H9 (cell line): ENCODE measurements at regions not wholly inside any gene's neighbourhood (a gene's known extent, or its start where the extent isn't known, plus 50 kb on each side); places are given as distances from the start of the nearest gene placed in this dataset.

Source experiments
- DNase-seq: peaks from one replicate; pipeline ENCODE4 v3.0.0-alpha.2; 2017
- H2AFZ ChIP-seq: one replicate; pipeline ENCODE4 v1.6.1; 2013; ENCODE audit warnings: mild to moderate bottlenecking, low read length, control low read depth, moderate library complexity
- H2AK5ac ChIP-seq: 2 replicates; pipeline ENCODE4 v1.6.1; 2013; ENCODE audit warnings: low read length, control low read depth, mixed read lengths; ENCODE audit not compliant: insufficient read length
- H2BK120ac ChIP-seq: one replicate; pipeline ENCODE4 v1.6.1; 2013; ENCODE audit warnings: low read depth, mild to moderate bottlenecking, low read length, control low read depth, inconsistent platforms; ENCODE audit not compliant: poor library complexity, severe bottlenecking
- H2BK12ac ChIP-seq: 2 replicates; pipeline ENCODE4 v1.6.1; 2013; ENCODE audit warnings: low read length, control low read depth, mixed read lengths, low read depth; ENCODE audit not compliant: insufficient read length
- H2BK15ac ChIP-seq: 2 replicates; pipeline ENCODE4 v1.6.1; 2013; ENCODE audit warnings: low read depth, low read length, control low read depth
- H2BK20ac ChIP-seq: one replicate; pipeline ENCODE4 v1.6.1; 2013; ENCODE audit warnings: low read depth, mild to moderate bottlenecking, low read length, control low read depth, inconsistent platforms; ENCODE audit not compliant: poor library complexity, severe bottlenecking
- H2BK5ac ChIP-seq: 2 replicates; pipeline ENCODE4 v1.6.1; 2013; ENCODE audit warnings: low read length, control low read depth, mixed read lengths; ENCODE audit not compliant: insufficient read length
- H3K14ac ChIP-seq: 2 replicates; pipeline ENCODE4 v1.6.1; 2013; ENCODE audit warnings: low read length, control low read depth; ENCODE audit not compliant: insufficient read depth
- H3K18ac ChIP-seq: 2 replicates; pipeline ENCODE4 v1.6.1; 2013; ENCODE audit warnings: low read depth, mild to moderate bottlenecking, mixed read lengths, low read length, control low read depth; ENCODE audit not compliant: insufficient read length
- H3K23ac ChIP-seq: 2 replicates; pipeline ENCODE4 v1.6.1; 2013; ENCODE audit warnings: low read length, control low read depth, mixed read lengths, low read depth; ENCODE audit not compliant: insufficient read length
- H3K23me2 ChIP-seq: 2 replicates; pipeline ENCODE4 v1.6.1; 2013; ENCODE audit warnings: low read depth, mild to moderate bottlenecking, mixed read lengths, low read length, control low read depth; ENCODE audit not compliant: insufficient read length, poor library complexity, severe bottlenecking
- H3K27ac ChIP-seq: 2 replicates; pipeline ENCODE4 v1.5.1; 2013; ENCODE audit warnings: low read length, control low read depth, mixed read lengths, low read depth; ENCODE audit not compliant: insufficient read length
- H3K27me3 ChIP-seq: 2 replicates; pipeline ENCODE4 v1.6.1; 2013; ENCODE audit warnings: low read length, control low read depth, inconsistent platforms; ENCODE audit not compliant: insufficient read depth
- H3K4ac ChIP-seq: 2 replicates; pipeline ENCODE4 v1.6.1; 2013; ENCODE audit warnings: low read depth, mild to moderate bottlenecking, control low read depth, inconsistent platforms, low read length, moderate library complexity
- H3K4me1 ChIP-seq: 2 replicates; pipeline ENCODE4 v1.6.1; 2013; ENCODE audit warnings: low read length, control low read depth, inconsistent platforms; ENCODE audit not compliant: insufficient read depth
- H3K4me2 ChIP-seq: 2 replicates; pipeline ENCODE4 v1.6.1; 2013; ENCODE audit warnings: low read length, control low read depth, mixed read lengths; ENCODE audit not compliant: insufficient read length, insufficient read depth
- H3K56ac ChIP-seq: 2 replicates; pipeline ENCODE4 v1.6.1; 2013; ENCODE audit warnings: low read depth, mild to moderate bottlenecking, mixed read lengths, low read length, control low read depth; ENCODE audit not compliant: insufficient read length
- H3K79me1 ChIP-seq: 2 replicates; pipeline ENCODE4 v1.6.1; 2013; ENCODE audit warnings: low read depth, mild to moderate bottlenecking, moderate library complexity, low read length, control low read depth, inconsistent platforms; ENCODE audit not compliant: insufficient read depth, poor library complexity, severe bottlenecking
- H3K79me2 ChIP-seq: 2 replicates; pipeline ENCODE4 v1.6.1; 2013; ENCODE audit warnings: low read length, control low read depth, inconsistent platforms; ENCODE audit not compliant: insufficient read depth
- H3K9ac ChIP-seq: 2 replicates; pipeline ENCODE4 v1.6.1; 2013; ENCODE audit warnings: low read length, control low read depth, mixed read lengths; ENCODE audit not compliant: insufficient read length; ENCODE audit errors: extremely low read depth
- H3K9me3 ChIP-seq: one replicate; pipeline ENCODE4 v1.6.1; 2013; ENCODE audit warnings: low read depth, low read length, inconsistent platforms; ENCODE audit not compliant: control insufficient read depth
- H3T11ph ChIP-seq: one replicate; pipeline ENCODE4 v1.6.1; 2013; ENCODE audit warnings: mild to moderate bottlenecking, low read length, control low read depth, inconsistent platforms
- H4K20me1 ChIP-seq: one replicate; pipeline ENCODE4 v1.6.1; 2013; ENCODE audit not compliant: control insufficient read depth, insufficient read length, insufficient read depth
- H4K5ac ChIP-seq: 2 replicates; pipeline ENCODE4 v1.6.1; 2013; ENCODE audit warnings: low read depth, mild to moderate bottlenecking, mixed read lengths, low read length, control low read depth; ENCODE audit not compliant: insufficient read length
- H4K8ac ChIP-seq: replicated peaks from 2 replicates; pipeline ENCODE4 v1.6.1; 2013; ENCODE audit warnings: low read length, control low read depth, mixed read lengths, low read depth; ENCODE audit not compliant: insufficient read length
- H4K91ac ChIP-seq: 2 replicates; pipeline ENCODE4 v1.6.1; 2013; ENCODE audit warnings: low read depth, mild to moderate bottlenecking, moderate library complexity, mixed read lengths, low read length, control low read depth; ENCODE audit not compliant: insufficient read length
- H3K27ac Mint-ChIP-seq, 3 experiments: 2 replicates in 2 of 3; 3 replicates in 1 of 3; pipeline ENCODE4 v1.8.0; 2020 to 2021; ENCODE audit warnings: mixed read lengths in 3 of 3, mild to moderate bottlenecking in 1 of 3, moderate library complexity in 1 of 3
- H3K27me3 Mint-ChIP-seq: 2 replicates; pipeline ENCODE4 v1.8.0; 2021; ENCODE audit warnings: low read depth, mild to moderate bottlenecking, moderate library complexity, mixed read lengths
- H3K36me3 Mint-ChIP-seq, 3 experiments: 2 replicates in 2 of 3; 3 replicates in 1 of 3; pipeline ENCODE4 v1.8.0; 2020 to 2021; ENCODE audit warnings: low read depth in 3 of 3, mixed read lengths in 3 of 3; ENCODE audit not compliant: insufficient read depth in 1 of 3
- H3K4me1 Mint-ChIP-seq, 2 experiments: 2 replicates each; pipeline ENCODE4 v1.8.0; 2020; ENCODE audit warnings: mixed read lengths in 2 of 2
- H3K4me3 Mint-ChIP-seq, 2 experiments: 2 replicates in 1 of 2; 3 replicates in 1 of 2; pipeline ENCODE4 v1.8.0; 2020 to 2021; ENCODE audit warnings: mild to moderate bottlenecking in 2 of 2, mixed read lengths in 2 of 2, moderate library complexity in 1 of 2
- H3K9me3 Mint-ChIP-seq, 2 experiments: 2 replicates in 1 of 2; 3 replicates in 1 of 2; pipeline ENCODE4 v1.8.0; 2020; ENCODE audit warnings: mild to moderate bottlenecking in 2 of 2, mixed read lengths in 2 of 2, moderate library complexity in 1 of 2
- CTCF ChIP-seq: fragments of 200-600 bp; sonication (generic); conservative IDR thresholded peaks from 3 replicates; pipeline ENCODE4 v1.8.0; 2021; ENCODE audit warnings: antibody characterized with exemption, mild to moderate bottlenecking
- WGBS: extraction: QIAGEN DNeasy Blood & Tissue Kit; methylation state at CpG from one replicate; pipeline ENCODE4 v1.1.7; 2013; ENCODE audit warnings: missing lambda C conversion rate, low lambda C conversion rate, mixed read lengths; ENCODE audit not compliant: insufficient read length; ENCODE audit errors: extremely low coverage; 5-methylcytosine and 5-hydroxymethylcytosine counted together

DNA sequence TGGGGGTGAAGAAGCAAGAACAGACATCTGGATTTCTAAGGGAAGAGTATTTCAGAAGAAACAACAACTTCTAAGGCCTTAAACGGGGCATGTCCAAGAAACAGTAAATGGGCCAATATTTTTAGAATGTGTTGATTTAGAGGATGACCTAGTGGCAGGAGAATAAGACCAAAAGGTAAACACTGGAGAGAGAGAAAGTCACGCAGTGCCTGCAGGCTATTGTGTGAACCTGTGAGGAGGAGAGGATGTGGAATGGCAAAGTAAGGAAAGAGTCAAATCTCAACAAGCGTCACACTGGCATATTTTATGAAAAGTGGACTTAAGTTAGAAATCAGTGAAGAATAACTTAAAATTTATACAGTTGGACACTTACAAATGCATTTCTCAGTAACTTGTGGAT is 78.1 kb upstream of the EGFR start:
- Mint-ChIP-seq H3K4me3 (no peak overlapping the region), H3K27me3 (peaks cover 9% of the 10 kb centered on the region), H3K36me3 (no peaks in the 10 kb centered on the region), H3K9me3 (no peaks in the 10 kb centered on the region), H3K27ac (no peak overlapping the region), H3K4me1 (no peaks in the 10 kb centered on the region)
- DNase-seq = no peak
- Histone ChIP-seq H4K20me1 (no peaks in the 10 kb centered on the region), H2BK5ac (no peak overlapping the region), H3K18ac (no peak overlapping the region), H3K56ac (no peak overlapping the region), H2BK15ac (no peak overlapping the region), H2BK12ac (no peak overlapping the region), H3K9ac (no peak overlapping the region), H3K4me1 (no peaks in the 10 kb centered on the region), H4K5ac (no peak overlapping the region), H3T11ph (no peak overlapping the region), H3K14ac (no peak overlapping the region), H4K8ac (no peak overlapping the region), H3K9me3 (no peaks in the 10 kb centered on the region), H3K27ac (no peak overlapping the region), H3K79me1 (no peaks in the 10 kb centered on the region), H2BK120ac (no peak overlapping the region), H3K4me2 (no peak overlapping the region), H3K23ac (no peak overlapping the region), H4K91ac (no peak overlapping the region), H3K4ac (no peak overlapping the region), H2AFZ (no peak overlapping the region), H2AK5ac (no peak overlapping the region), H3K79me2 (no peaks in the 10 kb centered on the region), H3K23me2 (no peaks in the 10 kb centered on the region), H3K27me3 (no peaks in the 10 kb centered on the region), H2BK20ac (no peak overlapping the region)
- TF ChIP-seq CTCF = no peak
- no CpG with 5 or more reads among the region's 3 CpGs for WGBS
